ENCODE measurements at regions not wholly inside any gene's neighbourhood (a gene's known extent, or its start where the extent isn't known, plus 50 kb on each side); places are given as distances from the start of the nearest gene placed in this dataset.

GRCh38 chr11:127679816-127680545 is 679.4 kb upstream of the KIRREL3 start:
- TF ChIP-seq CTCF (IDR thresholded peaks at IDR 0.05) (no peak), POLR2AphosphoS5 (IDR thresholded peaks at IDR 0.05) (no peak)

Measured in suprapubic skin (tissue), 3 donors.